ENCODE measurements at regions not wholly inside any gene's neighbourhood (a gene's known extent, or its start where the extent isn't known, plus 50 kb on each side); places are given as distances from the start of the nearest gene placed in this dataset.

DNA sequence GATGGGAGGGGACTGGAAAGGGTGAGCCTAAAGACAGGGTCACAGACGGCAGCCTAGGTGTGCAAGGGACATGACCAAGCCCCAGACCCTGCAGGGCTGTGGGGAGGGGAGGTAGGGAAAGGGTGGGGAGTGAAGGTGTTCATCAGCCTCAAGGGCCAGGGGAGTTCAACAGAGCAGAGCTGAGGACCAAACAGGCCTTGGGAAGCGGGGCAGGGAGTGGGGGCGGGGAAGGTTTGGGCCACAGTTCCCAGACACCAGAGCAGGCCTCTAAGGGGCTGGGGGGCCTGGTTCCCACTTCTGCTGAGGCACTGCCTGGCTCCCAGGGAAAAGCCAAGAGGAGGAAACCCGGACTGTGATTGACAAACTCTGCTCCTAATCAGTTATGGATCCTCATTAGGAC, 456.3 kb downstream of the MATN1 start:
- TF ChIP-seq GATA3 (IDR thresholded peaks at IDR 0.05; ENCODE audit: low read depth, low read length) (no peak), GATA2 (IDR thresholded peaks at IDR 0.05; ENCODE audit: low read depth, low read length) (no peak)

DNA sequence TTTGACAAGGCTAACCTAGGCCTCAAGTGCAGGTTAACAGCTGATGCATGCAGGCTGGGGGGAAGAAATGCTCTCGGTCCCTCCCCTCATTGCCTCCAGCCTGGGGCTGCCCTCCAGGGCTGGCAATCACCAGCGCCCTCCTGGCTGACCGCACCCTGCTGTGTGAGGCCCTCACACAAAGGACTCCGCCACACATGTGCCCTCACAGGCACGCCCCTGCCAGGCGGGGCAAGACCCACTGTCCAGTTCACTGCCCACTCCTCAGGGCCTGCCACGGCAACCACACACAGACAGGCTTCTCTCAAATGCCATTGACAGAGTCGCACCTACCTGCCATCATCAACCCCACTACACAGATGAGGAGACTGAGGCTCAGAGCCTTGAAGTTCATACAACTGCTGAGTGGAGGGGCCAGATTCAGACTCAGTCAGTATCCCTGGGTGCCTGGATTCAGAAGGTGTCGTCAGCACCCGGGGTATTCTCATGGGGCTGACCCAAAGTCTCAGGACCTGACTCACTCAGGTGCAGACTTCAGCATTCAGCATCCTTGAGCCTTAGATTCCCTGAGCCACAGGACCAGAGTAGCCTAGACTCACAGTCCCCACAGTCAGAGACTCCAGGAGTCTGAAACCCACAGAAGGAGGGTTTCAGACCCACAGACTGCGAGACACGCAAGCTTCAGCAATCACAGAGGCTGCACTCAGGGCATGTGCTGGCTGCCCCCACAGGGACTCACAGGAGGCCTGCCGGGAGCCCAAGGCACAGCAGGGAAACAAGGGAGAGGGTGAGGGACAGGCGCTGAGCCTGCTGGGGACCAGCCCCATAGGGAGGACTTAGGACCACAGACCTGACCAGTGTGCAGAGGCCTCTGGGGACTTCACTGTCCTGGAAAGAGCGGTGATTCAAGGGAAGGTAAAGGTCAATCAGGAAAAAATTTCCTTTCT, 458.0 kb downstream of the MATN1 start:
- TF ChIP-seq GATA3 (IDR thresholded peaks at IDR 0.05; ENCODE audit: low read depth, low read length): no peak
- TF ChIP-seq GATA2 (IDR thresholded peaks at IDR 0.05; ENCODE audit: low read depth, low read length): no peak

DNA sequence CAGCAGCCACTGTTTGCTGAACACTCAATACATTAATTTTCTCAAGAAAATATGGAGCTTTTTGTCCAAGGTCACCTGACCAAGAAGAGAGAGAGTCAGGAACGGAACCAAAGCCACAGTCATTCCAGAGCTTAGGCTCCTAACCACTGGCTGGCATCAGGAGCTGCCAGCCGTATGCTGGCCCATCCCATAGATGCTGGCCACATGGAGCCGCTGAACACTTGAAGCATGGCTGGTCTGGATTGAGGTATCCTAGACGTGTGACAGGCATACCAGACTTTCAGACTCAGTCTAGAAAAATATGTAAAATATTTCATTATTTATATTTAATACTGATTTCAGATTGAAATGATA, 458.7 kb downstream of the MATN1 start:
- TF ChIP-seq GATA3 (IDR thresholded peaks at IDR 0.05; ENCODE audit: low read depth, low read length) (no peak), GATA2 (IDR thresholded peaks at IDR 0.05; ENCODE audit: low read depth, low read length) (no peak)

DNA sequence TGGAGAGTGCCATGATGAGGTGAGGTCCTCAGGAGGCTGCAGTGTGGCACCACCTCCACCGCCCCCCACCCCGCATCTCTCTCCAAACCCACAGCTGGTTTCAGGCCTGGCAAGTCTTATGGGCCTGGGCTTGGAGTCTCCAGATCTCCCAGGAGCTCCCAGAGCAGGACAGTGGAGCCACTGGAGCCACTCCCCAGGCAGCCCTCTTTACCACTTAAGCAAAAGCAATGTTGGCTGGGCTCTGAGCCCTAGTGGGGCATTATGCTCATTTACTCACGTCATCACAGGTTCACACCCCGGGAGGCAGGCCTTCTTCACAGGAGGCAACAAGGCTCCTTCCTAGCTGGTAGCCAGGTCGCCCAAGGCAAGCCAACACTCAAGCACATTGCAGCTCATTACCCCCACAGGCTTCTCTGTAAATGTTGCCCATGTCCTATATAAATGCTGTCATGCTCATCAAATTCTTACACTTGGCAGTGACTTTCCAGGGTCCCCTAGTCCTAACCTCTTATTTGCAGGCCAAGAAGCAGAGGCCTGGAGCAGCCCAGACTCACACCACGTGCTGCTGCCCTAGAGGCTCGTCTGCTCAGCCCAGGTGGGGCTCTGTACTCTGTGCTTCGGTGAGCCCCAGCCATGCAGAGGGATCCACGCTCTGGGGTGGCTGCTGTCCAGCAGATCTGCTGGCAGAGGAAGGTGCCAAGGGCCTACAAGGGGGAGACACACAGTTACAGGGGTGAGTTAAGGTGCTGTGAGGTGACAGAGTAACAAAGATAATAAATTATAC, 459.3 kb downstream of the MATN1 start:
- no peak for TF ChIP-seq GATA3 (IDR thresholded peaks at IDR 0.05; ENCODE audit: low read depth, low read length)
- no peak for TF ChIP-seq GATA2 (IDR thresholded peaks at IDR 0.05; ENCODE audit: low read depth, low read length)

DNA sequence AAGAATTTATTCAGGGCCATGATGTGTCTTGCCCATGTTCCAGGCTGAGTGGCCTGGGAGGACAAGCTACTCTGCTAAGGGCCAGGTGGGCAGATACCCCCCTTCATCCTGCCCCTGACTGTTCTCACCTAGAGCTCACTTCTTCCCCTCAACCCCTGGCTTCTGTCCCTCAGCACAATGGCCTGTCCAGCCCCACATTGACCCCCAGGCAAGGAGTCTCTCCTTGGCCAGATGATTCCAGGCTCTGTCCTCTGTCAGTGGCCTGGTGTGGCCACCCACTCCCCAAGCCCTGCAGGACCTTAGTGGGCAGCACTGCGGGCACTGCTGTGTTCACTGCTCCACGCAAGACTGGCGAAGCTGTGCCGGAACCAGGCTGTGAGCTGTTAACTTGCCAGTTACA, 460.0 kb downstream of the MATN1 start:
- TF ChIP-seq GATA2 (IDR thresholded peaks at IDR 0.05; ENCODE audit: low read depth, low read length) (no peak), GATA3 (IDR thresholded peaks at IDR 0.05; ENCODE audit: low read depth, low read length) (no peak)

DNA sequence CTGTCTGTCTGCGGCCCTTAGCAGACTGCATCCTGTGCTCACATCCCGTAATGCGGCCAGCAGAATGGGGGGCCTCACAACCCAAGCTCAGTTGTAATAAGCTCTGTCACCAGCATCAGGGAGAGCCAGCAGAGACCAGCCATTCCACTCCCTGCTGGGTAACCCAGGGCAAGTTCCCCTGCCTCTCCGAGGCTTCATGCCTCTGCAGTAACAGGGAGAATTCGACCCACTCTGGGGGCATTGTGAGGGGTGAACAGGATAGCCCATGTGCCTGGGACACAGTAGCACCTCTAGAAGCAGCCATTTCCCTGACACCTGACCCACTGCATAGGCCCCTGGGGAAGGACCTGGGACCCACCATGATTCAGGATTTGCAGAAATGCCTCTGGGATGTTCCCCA, 461.2 kb downstream of the MATN1 start:
- no peak for TF ChIP-seq GATA2 (IDR thresholded peaks at IDR 0.05; ENCODE audit: low read depth, low read length)
- no peak for TF ChIP-seq GATA3 (IDR thresholded peaks at IDR 0.05; ENCODE audit: low read depth, low read length)

DNA sequence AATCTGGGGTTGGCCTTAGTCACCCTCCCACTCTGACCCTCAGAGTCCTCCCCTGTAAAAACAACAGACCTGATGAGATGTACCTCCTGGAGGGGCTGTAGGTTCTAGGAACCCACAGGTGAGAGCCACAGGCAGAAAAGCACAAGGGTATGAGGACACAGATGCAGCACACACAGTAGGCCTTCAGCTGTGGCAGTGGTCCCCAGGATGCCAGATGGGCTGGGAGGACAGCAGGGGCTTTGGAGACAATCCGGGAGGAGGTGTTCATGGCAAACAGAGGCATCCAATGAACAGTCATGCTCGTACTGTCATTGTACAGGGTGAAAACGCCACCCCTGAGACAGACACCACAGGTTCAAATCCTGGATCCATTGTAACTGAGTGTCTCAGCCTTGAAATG, 463.1 kb downstream of the MATN1 start:
- TF ChIP-seq GATA3 (IDR thresholded peaks at IDR 0.05; ENCODE audit: low read depth, low read length) (no peak), GATA2 (IDR thresholded peaks at IDR 0.05; ENCODE audit: low read depth, low read length) (no peak)

DNA sequence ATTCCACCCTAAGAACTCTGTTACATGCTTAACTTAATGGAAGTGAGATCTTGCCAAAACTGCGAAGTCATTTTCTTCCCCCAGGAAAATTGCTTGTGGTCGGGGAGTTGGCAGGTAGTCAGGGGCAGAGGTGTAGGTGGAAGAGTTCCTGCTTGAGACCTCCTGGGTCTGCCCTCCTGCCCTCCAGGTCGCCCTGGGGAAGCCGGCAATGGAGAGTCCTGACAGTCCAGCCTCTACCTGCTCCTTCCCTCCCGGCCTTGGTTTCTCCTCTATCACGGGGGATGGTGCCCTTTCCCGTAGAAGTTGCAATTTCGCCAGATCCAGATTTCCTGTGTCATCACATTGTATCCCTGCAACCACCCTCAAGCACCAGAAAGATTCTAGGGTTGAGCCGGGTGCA, 463.8 kb downstream of the MATN1 start:
- TF ChIP-seq GATA2 (IDR thresholded peaks at IDR 0.05; ENCODE audit: low read depth, low read length): no peak
- no peak for TF ChIP-seq GATA3 (IDR thresholded peaks at IDR 0.05; ENCODE audit: low read depth, low read length)

DNA sequence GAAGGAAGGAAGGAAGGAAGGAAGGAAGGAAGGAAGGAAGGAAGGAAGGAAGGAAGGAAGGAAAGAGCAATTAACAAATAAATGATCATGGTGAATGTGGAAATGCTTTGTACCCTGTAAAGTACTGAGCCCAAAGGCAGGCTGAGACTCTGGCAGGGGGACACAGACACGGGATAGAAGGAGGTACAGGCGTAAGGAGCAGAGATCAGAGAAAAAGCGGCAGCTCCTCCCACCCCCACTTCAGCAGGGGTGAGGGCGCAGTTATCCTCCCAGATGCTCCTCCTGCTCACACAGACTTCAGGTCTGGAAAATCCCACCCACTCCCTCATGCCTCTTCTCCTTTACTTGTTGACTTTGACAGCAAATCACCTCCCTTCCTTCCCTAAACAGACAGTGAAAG, 464.5 kb downstream of the MATN1 start:
- TF ChIP-seq GATA2 (IDR thresholded peaks at IDR 0.05; ENCODE audit: low read depth, low read length): no peak
- TF ChIP-seq GATA3 (IDR thresholded peaks at IDR 0.05; ENCODE audit: low read depth, low read length): no peak

DNA sequence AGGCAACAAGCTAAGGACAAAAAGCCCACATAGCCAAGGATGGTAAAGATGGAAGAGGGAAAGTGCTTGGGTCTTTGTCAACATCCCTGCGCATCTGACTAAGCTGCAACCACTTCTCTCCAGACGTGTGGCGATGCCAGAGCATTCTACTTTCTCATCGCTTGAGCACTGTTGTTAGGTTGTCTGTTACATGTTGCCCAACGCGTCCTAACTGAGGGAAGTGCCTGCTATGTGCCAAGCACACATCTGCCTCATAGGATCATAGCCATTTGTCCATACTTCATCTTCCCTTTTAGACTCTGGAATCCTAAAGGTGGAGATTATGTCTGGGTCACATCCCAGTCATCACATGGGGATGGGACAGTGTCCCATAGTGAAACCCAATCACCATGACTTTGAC, 464.9 kb downstream of the MATN1 start:
- TF ChIP-seq GATA2 (IDR thresholded peaks at IDR 0.05; ENCODE audit: low read depth, low read length): no peak
- no peak for TF ChIP-seq GATA3 (IDR thresholded peaks at IDR 0.05; ENCODE audit: low read depth, low read length)

DNA sequence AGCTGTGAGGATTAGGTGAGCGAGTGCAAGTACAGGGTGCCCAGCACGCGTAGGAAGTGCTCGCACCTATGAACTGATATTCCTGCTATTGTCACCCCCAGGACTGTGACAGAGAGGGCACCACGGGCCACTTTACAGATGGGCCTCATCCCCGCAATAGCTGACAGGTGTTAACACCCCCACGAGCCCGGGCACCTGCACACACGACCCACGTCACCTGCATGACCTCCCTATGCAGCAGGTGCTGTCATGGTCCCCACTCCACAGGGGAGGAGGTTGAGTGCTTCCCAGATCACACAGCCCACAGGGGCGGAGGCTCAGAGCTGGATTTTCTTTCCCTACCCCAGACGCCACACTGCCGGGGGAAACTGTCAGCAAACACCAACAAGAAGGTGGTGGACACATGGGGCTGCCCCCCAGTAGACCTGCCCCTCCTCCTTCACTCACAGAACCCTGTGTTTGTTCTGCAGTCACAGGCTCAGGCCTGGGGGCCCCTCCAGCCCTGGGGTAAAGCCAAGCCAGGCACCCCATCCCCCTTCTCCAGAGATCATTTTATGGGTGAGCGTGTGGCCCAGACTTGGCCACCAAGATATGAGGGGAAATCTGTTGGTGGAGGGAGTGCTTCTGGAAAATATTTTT, 465.5 kb downstream of the MATN1 start:
- no peak for TF ChIP-seq GATA2 (IDR thresholded peaks at IDR 0.05; ENCODE audit: low read depth, low read length)

DNA sequence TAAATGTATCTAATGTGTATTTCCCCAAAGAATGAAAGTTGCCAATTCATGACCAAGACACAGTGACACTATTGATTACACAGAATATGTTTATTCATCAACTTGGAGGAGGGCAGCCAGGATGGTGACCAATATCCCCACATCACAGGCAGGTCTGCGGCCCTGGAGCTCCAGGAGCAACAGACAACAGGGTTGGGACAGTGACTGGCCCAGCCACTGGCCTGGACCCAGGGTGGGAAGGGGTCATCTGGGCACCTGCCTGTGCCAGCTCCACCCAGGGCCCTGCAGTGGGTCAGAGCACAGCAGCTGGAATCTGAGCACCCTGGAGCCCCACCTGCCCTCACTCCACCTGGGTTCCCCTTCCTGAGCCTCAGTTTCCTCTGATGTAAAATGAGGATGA, 466.1 kb downstream of the MATN1 start:
- TF ChIP-seq GATA3 (IDR thresholded peaks at IDR 0.05; ENCODE audit: low read depth, low read length): no peak
- TF ChIP-seq GATA2 (IDR thresholded peaks at IDR 0.05; ENCODE audit: low read depth, low read length): no peak

DNA sequence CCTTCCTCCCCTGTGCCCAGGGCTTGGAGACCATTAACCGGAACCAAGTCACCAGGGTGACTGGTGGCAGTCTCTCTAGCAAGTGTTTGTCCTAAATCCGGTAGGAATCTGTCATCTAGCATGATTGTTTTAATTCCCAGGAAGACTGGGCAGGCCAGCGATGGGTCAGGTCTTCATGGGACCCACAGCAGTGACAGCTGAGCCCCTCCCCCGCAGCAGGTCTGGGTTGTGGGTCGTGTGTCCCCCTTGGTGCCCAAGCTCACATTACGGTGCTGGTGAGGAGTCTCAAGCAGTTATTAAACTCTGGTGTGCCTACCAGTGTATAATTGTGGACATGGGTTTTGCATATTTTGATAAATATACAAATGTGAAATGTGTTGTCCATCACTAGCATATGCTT, 466.5 kb downstream of the MATN1 start:
- TF ChIP-seq GATA2 (IDR thresholded peaks at IDR 0.05; ENCODE audit: low read depth, low read length) (no peak), GATA3 (IDR thresholded peaks at IDR 0.05; ENCODE audit: low read depth, low read length) (no peak)

DNA sequence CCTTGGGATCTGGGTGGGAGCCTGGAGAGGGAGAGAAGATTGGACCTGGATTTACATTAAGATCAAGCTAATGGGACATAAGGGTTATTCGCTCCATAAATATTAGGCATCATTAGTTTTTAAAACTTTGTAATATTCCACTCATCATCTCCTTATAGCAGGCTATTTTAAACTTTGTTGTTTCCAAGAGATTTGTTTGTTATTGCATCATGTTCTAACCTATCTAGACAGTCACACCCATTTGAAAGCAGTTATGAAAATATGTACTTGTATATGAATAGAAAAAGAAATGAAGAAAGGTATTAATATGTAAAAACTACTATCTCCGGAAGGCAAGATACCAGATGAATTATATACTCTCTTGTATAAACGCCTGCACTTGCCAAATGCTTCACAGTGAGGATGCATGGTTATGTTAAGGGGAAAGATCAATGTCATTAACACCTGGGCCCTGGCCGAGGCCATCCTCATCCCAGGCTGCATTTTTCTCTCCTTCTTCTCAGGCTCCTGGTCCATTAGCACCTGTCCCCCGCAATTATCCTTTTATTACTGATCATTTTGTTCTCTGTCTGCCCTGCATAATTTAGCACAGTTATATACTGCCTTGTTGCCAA, 468.2 kb downstream of the MATN1 start:
- no peak for TF ChIP-seq GATA3 (IDR thresholded peaks at IDR 0.05; ENCODE audit: low read depth, low read length)
- no peak for TF ChIP-seq GATA2 (IDR thresholded peaks at IDR 0.05; ENCODE audit: low read depth, low read length)

All from SH-SY5Y (cell line).